Fibroblast of lung (primary cell): ENCODE measurements at regions not wholly inside any gene's neighbourhood (a gene's known extent, or its start where the extent isn't known, plus 50 kb on each side); places are given as distances from the start of the nearest gene placed in this dataset.

Source experiments
- DNase-seq, 2 donors: peaks; one replicate each; pipeline versions ENCODE4 v3.0.0 to v3.0.0-alpha.2; 2010; ENCODE audit warnings: low read depth in 2 of 2
- H2AFZ ChIP-seq: 2 replicates; pipeline ENCODE4 v1.5.1; 2012; ENCODE audit warnings: low read length, control low read depth, inconsistent platforms
- H3K27ac ChIP-seq: 2 replicates; pipeline ENCODE4 v1.5.1; 2011; ENCODE audit warnings: low read length, control low read depth; ENCODE audit not compliant: insufficient read depth
- H3K27me3 ChIP-seq: 2 replicates; pipeline ENCODE4 v1.5.1; 2011; ENCODE audit warnings: mild to moderate bottlenecking, low read length; ENCODE audit not compliant: control insufficient read depth, insufficient read depth
- H3K36me3 ChIP-seq: 2 replicates; pipeline ENCODE4 v1.5.1; 2011; ENCODE audit warnings: low read length; ENCODE audit not compliant: control insufficient read depth, insufficient read depth
- H3K4me1 ChIP-seq: 2 replicates; pipeline ENCODE4 v1.5.1; 2011; ENCODE audit warnings: low read length; ENCODE audit not compliant: control insufficient read depth, insufficient read depth; ENCODE audit errors: extremely low read depth
- H3K4me2 ChIP-seq: 2 replicates; pipeline ENCODE4 v1.5.1; 2011; ENCODE audit warnings: low read length, control low read depth; ENCODE audit not compliant: insufficient read depth; ENCODE audit errors: extremely low read depth
- H3K4me3 ChIP-seq, 4 experiments: fragments of 200-600 bp in 1 of 4; sonication (generic) in 1 of 4; replicated peaks in 1 of 4; 2 replicates each; pipeline ENCODE4 v1.5.1; 2011 to 2016; ENCODE audit warnings: low read length in 4 of 4, low read depth in 3 of 4, mild to moderate bottlenecking in 3 of 4, control low read depth in 2 of 4, inconsistent platforms in 1 of 4, mixed read lengths in 1 of 4; ENCODE audit not compliant: insufficient read depth in 1 of 4; ENCODE audit errors: control extremely low read depth in 1 of 4
- H3K79me2 ChIP-seq: 2 replicates; pipeline ENCODE4 v1.5.1; 2012; ENCODE audit warnings: mild to moderate bottlenecking, low read length, inconsistent platforms; ENCODE audit not compliant: control insufficient read depth, insufficient read depth
- H3K9ac ChIP-seq: 2 replicates; pipeline ENCODE4 v1.5.1; 2011; ENCODE audit warnings: mild to moderate bottlenecking, low read length, control low read depth; ENCODE audit not compliant: insufficient read depth
- H3K9me3 ChIP-seq: 2 replicates; pipeline ENCODE4 v1.5.1; 2012; ENCODE audit warnings: low read depth, low read length; ENCODE audit not compliant: control insufficient read depth, insufficient read depth
- H4K20me1 ChIP-seq: 2 replicates; pipeline ENCODE4 v1.5.1; 2011; ENCODE audit warnings: low read length; ENCODE audit not compliant: control insufficient read depth, insufficient read depth; ENCODE audit errors: extremely low read depth
- EZH2 ChIP-seq: IDR thresholded peaks from 2 replicates; pipeline ENCODE4 v1.5.1; 2012; ENCODE audit warnings: low read length, control low read depth, mild to moderate bottlenecking; ENCODE audit errors: missing control alignments
- TF ChIP-seq, protein P1 (sequence below), 2 donors: IDR thresholded peaks in 1 of 2; conservative IDR thresholded peaks in 1 of 2; 1 replicate in 1 of 2; 2 replicates in 1 of 2; pipeline ENCODE4 v1.5.1; 2011 to 2012; ENCODE audit warnings: low read length in 2 of 2, control low read depth in 1 of 2, inconsistent platforms in 1 of 2, low read depth in 1 of 2, mild to moderate bottlenecking in 1 of 2

DNA sequence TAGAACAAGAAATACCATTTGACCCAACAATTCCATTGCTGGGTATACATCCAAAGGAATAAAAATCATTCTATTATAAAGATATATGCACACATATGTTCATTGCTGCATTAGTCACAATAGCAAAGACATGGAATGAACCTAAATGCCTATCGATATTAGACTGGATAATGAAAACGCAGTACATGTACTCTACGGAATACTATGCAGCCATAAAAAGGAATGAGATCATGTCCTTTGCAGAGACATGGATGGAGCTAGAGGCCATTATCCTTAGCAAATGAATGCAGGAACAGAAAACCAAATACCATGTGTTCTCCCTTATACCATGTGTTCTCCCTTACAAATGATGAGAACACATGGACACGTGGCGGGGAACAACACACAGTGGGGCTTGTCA lies 190.2 kb downstream of the HACE1 start:
- Histone ChIP-seq H3K9ac (no peak overlapping the region), H3K4me2 (no peak overlapping the region), H3K9me3 (no peaks in the 10 kb centered on the region), H3K4me3 (no peak overlapping the region), H3K27ac (no peak overlapping the region), H4K20me1 (no peaks in the 10 kb centered on the region), H3K79me2 (no peaks in the 10 kb centered on the region), H2AFZ (no peak overlapping the region), H3K4me1 (no peaks in the 10 kb centered on the region), H3K36me3 (no peaks in the 10 kb centered on the region), H3K27me3 (no peaks in the 10 kb centered on the region)
- no peak for DNase-seq
- no peak for TF ChIP-seq EZH2
- TF ChIP-seq, protein P1, sequence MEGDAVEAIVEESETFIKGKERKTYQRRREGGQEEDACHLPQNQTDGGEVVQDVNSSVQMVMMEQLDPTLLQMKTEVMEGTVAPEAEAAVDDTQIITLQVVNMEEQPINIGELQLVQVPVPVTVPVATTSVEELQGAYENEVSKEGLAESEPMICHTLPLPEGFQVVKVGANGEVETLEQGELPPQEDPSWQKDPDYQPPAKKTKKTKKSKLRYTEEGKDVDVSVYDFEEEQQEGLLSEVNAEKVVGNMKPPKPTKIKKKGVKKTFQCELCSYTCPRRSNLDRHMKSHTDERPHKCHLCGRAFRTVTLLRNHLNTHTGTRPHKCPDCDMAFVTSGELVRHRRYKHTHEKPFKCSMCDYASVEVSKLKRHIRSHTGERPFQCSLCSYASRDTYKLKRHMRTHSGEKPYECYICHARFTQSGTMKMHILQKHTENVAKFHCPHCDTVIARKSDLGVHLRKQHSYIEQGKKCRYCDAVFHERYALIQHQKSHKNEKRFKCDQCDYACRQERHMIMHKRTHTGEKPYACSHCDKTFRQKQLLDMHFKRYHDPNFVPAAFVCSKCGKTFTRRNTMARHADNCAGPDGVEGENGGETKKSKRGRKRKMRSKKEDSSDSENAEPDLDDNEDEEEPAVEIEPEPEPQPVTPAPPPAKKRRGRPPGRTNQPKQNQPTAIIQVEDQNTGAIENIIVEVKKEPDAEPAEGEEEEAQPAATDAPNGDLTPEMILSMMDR (conservative IDR thresholded peaks at IDR 0.05 in 1 of 2, IDR thresholded peaks at IDR 0.05 in 1 of 2; ENCODE audit: low read depth in 1 of 2, low read length in 2 of 2) = no peak

GRCh38 chr6:104656235-104656634 lies 203.5 kb downstream of the HACE1 start:
- Histone ChIP-seq H3K27ac (no peak overlapping the region), H2AFZ (no peak overlapping the region), H3K27me3 (no peaks in the 10 kb centered on the region), H3K4me3 (no peak overlapping the region), H3K4me2 (no peak overlapping the region), H3K36me3 (no peaks in the 10 kb centered on the region), H4K20me1 (no peaks in the 10 kb centered on the region), H3K79me2 (no peaks in the 10 kb centered on the region), H3K9me3 (no peaks in the 10 kb centered on the region), H3K9ac (no peak overlapping the region), H3K4me1 (no peaks in the 10 kb centered on the region)
- TF ChIP-seq EZH2 = no peak
- no peak for DNase-seq

DNA sequence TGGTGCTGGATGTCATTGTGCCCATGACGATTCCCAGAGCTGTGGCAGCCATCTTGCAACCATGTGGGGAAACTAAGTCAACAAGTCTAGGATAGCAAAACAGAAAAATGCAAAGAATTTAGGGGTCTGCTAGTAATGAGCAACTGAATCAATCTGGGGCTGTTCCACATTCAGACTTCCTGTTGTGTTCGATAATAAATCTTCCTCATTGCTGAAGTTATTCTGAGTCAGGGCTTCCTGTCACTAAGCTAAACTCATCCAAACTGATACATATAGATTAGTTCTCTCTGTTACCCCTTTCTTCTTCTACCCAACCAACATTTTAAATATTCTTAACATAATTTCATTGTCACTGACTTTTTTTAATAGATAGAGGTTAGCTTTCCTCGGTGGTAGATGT lies 205.9 kb downstream of the HACE1 start:
- Histone ChIP-seq H3K4me3 (no peak overlapping the region), H3K4me1 (no peaks in the 10 kb centered on the region), H3K9ac (no peak overlapping the region), H3K9me3 (no peaks in the 10 kb centered on the region), H3K27me3 (no peaks in the 10 kb centered on the region), H2AFZ (no peak overlapping the region), H4K20me1 (no peaks in the 10 kb centered on the region), H3K27ac (no peak overlapping the region), H3K4me2 (no peak overlapping the region), H3K36me3 (no peaks in the 10 kb centered on the region), H3K79me2 (no peaks in the 10 kb centered on the region)
- DNase-seq = no peak
- TF ChIP-seq, protein P1 (conservative IDR thresholded peaks at IDR 0.05 in 1 of 2, IDR thresholded peaks at IDR 0.05 in 1 of 2; ENCODE audit: low read depth in 1 of 2, low read length in 2 of 2) = no peak
- no peak for TF ChIP-seq EZH2
